Stimulated activated CD8-positive, alpha-beta memory T cell treated with anti-CD3 and anti-CD28 coated beads, Interleukin-7, amount 100 ng/mL, for 48 hours (primary cell): ENCODE measurements at regions not wholly inside any gene's neighbourhood (a gene's known extent, or its start where the extent isn't known, plus 50 kb on each side); places are given as distances from the start of the nearest gene placed in this dataset.
"Not testable (repeated sequence)": the region's sequence is repeated elsewhere in the genome, so short reads cannot be mapped to it uniquely, and the experiment has no call there.

Experiments
- DNase-seq, 2 donors: peaks; one replicate each; pipeline ENCODE4 v3.0.0-alpha.2; 2020; ENCODE audit warnings: low read depth in 1 of 2; ENCODE audit errors: extremely low read depth in 1 of 2

DNA sequence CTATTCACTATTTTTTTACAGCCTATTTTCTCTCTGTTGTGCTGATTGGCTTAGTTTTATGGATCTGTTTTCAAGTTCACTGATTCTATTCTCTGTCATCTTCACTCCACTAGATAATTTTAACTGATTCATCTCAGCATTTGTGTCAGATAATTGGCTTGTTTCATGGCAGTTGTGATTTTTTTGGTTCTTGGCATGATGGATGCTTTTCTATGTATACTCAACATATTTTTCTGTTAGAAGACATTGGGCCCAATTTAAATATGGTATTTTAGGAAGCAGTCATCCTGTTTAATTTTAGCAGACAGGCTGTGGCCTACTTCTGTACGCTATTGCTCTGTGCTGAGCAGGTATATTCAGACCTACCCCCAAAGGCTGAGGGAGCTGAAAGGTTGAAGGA, 1865.3 kb upstream of the ACO1 start:
- DNase-seq = no peak

DNA sequence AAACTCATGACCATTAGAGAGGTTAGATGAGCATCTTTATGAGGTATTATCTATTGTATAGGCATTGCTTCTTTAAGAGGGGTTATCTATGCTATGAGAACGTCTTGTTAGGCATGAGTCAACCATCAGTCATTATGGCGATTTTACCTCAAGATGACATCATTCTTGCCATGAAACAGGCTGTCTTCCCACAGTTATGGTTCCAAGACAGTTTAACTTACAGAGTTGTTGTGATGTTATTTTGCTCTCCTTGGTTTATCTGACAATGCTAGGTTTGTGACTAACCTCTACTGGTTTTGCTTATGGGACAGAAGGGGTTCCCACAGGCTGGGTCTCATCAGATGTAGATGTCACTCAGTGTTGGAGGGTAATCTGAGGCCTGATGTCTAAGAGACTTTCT, 1864.7 kb upstream of the ACO1 start:
- no peak for DNase-seq

DNA sequence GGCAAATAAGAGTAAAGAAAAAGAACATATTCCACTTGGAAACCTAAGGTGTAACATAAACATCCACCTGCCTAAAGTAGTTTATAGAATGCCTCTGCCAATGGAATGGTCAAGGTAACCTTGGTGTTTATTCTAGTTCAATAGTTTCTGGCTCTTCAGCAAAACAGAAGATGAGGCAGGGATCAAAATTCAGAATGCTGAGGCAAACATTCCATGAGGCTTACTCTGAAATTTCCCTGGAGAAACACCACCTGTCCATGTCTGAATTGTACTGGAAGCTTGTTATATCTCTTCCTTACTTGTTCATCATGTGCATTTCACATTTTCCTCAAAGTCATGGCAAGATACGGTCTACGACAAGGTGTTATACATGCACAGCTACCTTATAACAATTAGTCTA, 1862.4 kb upstream of the ACO1 start:
- DNase-seq = no peak

DNA sequence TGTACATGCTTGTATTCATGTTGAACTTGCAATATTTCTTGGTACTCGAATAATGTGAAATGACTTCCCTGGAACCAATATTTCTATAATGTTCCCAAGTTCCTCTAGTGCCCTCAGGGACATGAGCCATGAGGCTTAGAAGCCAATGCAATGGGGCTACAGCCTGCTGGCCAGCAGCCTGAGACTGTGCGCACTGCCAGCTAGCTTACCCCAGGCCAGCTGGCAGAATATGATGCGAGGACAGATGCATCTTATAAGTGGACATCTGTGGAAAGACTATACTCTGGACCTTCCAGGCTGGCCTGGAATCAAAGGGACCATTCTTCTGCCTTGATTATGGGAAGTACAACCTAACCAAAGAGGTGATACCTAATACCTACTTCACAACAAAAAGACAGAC, 1862.0 kb upstream of the ACO1 start:
- no peak for DNase-seq

- no peak for DNase-seq
Measured at GRCh38 chr9:30524311-30524710, 1860.1 kb upstream of the ACO1 start.

DNA sequence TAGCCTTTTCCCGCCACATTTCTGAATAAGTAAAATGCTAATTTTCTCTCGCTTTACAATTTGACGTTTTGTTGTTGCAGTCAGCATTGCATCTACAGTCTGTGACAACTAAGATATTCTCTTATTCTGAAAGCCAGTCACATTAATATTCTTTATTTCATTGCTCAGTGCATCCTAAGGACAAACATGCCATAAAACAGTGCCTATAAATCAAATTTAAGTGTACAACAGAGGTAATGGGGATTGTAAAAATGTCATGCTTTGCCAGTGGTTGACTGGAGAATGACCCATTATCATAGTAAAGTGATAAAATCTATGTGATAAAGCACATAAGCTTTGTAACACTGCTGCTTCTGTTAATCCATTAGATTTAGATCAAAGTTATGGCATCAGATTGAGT, 1850.0 kb upstream of the ACO1 start:
- no peak for DNase-seq

GRCh38 chr9:30534896-30535295, 1849.5 kb upstream of the ACO1 start:
- DNase-seq = no peak

GRCh38 chr9:30536494-30536893, 1847.9 kb upstream of the ACO1 start:
- DNase-seq = no peak

- not testable (repeated sequence) for DNase-seq
Measured at GRCh38 chr9:30539696-30540095, 1844.7 kb upstream of the ACO1 start.

DNA sequence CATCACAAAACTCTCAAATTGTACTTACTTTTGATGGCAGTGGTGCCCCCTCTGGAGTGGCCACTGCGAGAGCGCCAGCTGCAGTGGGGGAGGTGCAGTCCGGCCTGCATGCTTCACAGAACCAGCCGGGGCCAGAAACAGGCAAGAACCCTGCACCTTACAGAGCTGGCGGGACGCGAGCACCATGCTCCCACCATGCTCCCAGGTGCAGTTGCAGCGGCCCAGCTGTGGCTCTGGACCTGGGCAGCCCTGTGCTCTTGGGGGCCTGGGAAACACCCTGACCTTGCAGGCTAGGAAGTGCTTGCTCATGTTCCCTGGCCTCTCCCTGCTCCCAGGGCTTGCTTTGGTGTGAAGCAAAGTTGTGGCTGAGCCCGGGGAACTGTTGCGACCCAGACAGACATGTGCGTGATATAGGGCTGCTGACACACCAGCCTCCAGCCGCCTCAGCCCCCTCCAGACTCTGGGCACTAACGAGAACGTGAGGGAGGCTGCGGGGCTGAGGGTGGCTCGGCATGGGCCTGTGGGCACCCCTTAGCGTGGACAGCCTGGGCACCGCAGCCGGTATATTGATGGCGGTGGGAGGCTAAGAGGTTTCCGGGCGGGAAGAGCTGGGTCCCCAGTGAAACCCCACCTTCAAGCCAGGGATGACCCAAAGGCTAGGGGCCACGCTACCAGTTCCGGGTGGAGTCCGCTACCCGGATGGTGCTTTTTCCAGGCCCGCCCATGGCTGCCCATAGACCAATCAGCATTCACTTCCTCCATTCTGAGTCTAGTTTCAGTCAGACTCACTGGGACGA, 1809.9 kb upstream of the ACO1 start:
- no peak for DNase-seq

DNA sequence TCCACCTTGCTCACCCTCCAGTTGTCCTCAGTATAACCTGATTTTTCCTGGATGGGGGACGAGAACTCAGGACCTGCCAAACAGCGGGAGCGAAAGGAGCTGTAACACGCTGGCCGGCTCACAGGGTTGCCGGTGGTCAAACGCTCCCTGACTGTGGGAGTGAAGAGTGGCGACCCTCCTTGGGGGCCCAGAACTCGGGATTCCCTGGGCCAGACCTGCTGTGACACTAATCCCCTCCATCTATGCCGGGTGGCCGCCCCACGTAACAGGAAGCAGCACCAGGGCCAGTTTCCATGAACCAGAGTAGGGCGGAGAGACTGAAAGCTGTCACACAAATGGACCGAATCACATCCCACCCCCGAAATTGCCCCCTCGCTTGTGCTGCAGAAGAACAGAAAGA, 1809.2 kb upstream of the ACO1 start:
- no peak for DNase-seq

DNA sequence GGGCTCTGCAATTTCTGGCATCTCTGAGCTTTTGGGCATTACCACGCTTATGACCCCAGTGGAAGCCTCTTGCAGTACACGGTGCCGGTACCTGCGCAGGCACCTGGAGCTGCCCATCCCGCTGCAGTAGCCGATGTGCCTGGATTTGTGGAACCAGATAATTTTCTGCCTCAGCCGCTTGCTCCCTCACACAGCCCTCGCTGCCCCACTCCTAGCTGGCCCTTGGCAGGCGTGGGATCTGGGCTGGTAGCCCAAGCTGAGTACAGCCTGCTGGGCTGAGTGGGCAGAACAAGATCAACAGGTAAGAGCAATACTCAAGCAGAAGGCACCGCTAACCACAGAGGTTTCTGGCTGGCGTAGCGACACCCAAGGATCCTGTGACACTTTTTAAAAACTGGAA, 1808.8 kb upstream of the ACO1 start:
- no peak for DNase-seq

DNA sequence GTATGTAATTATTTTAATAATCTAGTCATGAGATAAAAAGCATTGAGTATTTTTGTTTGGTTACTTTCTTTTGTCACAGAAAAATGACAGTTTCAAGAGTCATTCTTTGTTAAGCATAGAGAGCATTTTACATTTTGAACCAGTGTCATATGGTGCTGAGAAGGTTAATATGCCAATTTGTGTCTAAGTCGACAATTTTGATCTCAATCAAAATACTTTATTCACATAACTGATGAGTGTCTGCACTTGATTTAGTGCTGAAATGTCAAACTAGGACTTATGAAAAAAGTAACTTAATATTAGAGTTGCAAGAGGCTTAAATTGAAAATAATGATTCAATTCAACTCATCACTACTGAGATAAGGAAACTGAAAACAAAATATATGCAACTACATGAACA, 1804.6 kb upstream of the ACO1 start:
- no peak for DNase-seq

- DNase-seq = no peak
Measured at GRCh38 chr9:30582240-30582639, 1802.2 kb upstream of the ACO1 start.

DNA sequence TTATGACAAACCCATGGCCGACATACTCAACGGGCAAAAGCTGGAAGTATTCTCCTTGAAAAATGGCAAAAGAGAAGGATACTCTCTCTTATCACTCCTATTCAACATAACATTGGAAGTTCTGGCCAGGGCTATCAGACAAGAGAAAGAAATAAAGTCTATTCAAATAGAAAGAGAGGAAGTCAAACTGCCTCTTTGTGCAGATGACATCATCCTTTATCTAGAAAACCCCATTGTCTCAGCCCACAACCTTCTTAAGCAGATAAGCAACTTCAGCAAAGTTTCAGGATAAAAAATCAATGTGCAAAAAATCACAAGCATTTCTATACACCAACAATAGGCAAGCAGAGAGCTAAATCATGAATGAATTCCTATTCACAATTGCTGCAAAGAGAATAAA, 1799.9 kb upstream of the ACO1 start:
- no peak for DNase-seq

- DNase-seq = no peak
Measured at GRCh38 chr9:30591461-30591860, 1793.0 kb upstream of the ACO1 start.

- no peak for DNase-seq
Measured at GRCh38 chr9:30597608-30598007, 1786.8 kb upstream of the ACO1 start.

DNA sequence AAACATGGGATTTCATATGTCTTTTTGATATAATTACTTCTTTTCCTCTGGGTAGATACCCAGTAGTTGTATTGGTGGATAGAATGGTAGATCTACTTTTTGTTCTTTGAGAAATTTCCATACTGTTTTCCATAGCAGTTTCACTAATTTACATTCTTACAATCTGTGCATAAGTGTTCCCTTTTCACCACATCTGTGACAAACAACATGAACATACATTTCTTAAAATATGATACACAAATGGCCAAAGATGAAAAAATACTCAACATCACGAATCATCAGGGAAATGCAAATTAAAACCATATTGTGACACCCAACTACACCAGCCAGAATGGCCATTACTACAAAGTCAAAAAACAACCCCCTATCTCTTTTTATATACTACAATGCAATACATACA, 1778.5 kb upstream of the ACO1 start:
- no peak for DNase-seq

DNA sequence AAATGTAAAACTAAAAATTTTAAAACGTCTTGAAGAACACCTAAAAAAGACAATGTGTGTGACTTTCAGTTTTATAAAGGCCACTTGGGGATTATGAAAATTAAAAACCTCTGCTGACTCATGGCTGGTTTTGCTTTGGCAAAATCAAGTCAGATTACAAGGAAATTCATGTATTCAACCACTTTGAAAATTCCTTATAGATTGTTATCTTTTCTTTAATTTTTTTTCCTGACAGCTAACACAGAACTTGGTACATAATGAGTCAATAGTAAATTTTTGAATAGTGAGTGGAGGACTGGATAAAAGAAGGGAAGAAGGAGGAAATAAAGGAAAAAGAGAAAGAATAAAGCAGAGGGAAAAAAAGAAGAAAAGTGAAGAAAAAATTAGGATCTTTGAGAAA, 1774.7 kb upstream of the ACO1 start:
- no peak for DNase-seq

DNA sequence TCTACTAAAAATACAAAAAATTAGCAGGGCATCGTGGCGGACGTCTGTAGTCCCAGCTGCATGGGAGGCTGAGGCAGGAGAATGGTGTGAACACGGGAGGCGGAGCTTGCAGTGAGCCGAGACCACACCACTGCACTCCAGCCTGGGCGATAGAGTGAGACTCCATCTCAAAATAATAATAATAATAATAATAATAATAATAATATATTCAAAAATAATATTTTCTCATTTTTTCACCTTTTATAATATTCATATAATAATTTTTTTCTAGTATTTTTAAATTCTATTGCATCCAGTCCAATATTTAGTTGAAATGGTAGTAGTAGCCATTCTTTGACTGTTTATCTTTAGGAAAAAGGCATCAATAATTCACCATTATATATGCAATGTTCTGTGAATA, 1767.7 kb upstream of the ACO1 start:
- DNase-seq = not testable (repeated sequence)

DNA sequence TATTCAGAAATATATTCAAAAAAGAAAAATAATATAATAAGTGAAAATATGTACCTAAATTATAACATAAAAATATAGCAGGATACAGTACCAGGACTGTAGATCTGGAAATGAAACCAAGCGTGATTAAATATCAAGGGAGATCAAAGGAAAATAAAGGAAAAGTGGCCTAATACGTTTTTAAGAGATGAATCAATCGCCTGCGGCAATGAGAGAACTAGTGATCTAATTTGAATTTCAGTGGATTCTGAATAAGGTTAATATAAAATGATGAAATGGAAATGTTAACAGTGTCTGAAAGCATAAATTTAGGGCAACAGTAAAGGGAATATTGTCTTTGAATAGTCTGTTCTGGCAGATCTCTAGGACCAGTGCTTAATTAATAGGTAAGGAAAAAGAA, 1761.9 kb upstream of the ACO1 start:
- DNase-seq = no peak

- DNase-seq = no peak
Measured at GRCh38 chr9:30628915-30629567, 1755.4 kb upstream of the ACO1 start.

GRCh38 chr9:30630459-30630858, 1754.0 kb upstream of the ACO1 start:
- no peak for DNase-seq
